ENCODE measurements at regions not wholly inside any gene's neighbourhood (a gene's known extent, or its start where the extent isn't known, plus 50 kb on each side); places are given as distances from the start of the nearest gene placed in this dataset.

- H3K4me3 ChIP-seq (replicated peaks; ENCODE audit: low read depth, low read length), result no peak overlapping the region
- peak; percentile 25 for TF ChIP-seq CTCF (IDR thresholded peaks at IDR 0.05; ENCODE audit: low read depth, low read length, missing control alignments)
- no peak for DNase-seq (ENCODE audit: extremely low read depth, low read depth)
Observed at GRCh38 chr22:22954656-22955055, 67.0 kb downstream of the IGLL5 start.

DNA sequence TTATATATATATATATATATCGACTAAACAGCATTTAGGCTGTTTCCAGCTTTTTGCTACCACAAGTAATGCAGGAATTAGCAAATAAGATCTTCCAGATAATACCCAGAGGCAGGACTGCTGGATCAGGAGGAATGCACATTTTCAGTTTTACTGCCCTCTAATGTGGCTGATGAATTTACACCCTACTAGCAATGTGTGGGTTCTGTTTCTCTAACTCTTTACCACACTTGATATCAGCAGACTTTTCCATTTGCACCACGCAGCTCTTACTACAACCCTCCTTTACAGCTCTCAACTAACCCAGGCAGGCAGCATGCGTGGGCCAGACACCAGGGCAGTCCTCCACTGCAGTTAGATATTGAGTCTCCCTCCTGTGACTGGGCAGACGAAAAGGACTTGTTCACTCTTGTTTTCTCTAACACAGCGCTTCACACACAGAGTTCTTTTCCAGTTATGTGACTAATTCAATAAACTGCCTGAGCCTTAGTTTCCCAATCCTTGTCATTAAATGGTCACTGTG, 67.7 kb downstream of the IGLL5 start:
- no peak for TF ChIP-seq CTCF (IDR thresholded peaks at IDR 0.05; ENCODE audit: low read depth, low read length, missing control alignments)
- H3K4me3 ChIP-seq (replicated peaks; ENCODE audit: low read depth, low read length), result no peak overlapping the region
- DNase-seq (ENCODE audit: extremely low read depth, low read depth), result no peak

DNA sequence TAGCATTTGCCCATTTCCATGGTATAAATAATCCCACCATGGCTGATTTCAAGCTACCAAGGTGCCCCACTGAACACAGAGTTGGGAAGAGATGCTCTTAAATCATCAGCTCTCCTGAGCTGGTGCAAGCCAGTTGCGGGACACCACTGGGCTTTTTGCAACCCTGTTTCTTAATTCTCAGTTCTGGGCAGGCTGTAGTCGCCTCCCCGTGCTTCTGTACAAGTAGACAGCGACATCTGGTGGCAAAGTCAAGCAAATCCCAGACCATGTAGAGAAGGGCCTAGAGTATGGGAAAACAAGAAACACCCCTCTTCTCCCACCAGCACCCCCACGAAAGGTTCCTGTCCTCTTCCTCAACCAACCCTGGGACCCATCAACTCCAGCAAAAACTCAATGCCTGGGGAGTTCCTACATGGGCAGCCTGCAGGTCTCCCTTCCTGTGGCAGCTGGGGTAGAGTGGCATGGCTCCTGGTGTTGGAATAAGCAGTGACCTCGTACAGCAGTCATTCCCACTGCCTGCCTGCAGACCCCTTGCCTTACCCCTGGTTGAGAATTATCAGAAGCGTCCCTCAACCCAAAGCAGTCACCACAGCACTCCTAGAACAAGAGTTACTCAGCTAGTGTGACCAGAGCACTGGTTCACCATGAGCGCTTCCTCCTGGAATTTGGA, 68.4 kb downstream of the IGLL5 start:
- no peak overlapping the region for H3K4me3 ChIP-seq (replicated peaks; ENCODE audit: low read depth, low read length)
- DNase-seq (ENCODE audit: extremely low read depth, low read depth), result peak; percentile 26
- peak; percentile 88 for TF ChIP-seq CTCF (IDR thresholded peaks at IDR 0.05; ENCODE audit: low read depth, low read length, missing control alignments)

GRCh38 chr22:22957090-22957489, 69.5 kb downstream of the IGLL5 start:
- no peak for DNase-seq (ENCODE audit: extremely low read depth, low read depth)
- H3K4me3 ChIP-seq (replicated peaks; ENCODE audit: low read depth, low read length), result no peak overlapping the region
- no peak for TF ChIP-seq CTCF (IDR thresholded peaks at IDR 0.05; ENCODE audit: low read depth, low read length, missing control alignments)

GRCh38 chr22:22958621-22959020, 71.0 kb downstream of the IGLL5 start:
- no peak overlapping the region for H3K4me3 ChIP-seq (replicated peaks; ENCODE audit: low read depth, low read length)
- no peak for TF ChIP-seq CTCF (IDR thresholded peaks at IDR 0.05; ENCODE audit: low read depth, low read length, missing control alignments)
- DNase-seq (ENCODE audit: extremely low read depth, low read depth), result no peak

- TF ChIP-seq CTCF (IDR thresholded peaks at IDR 0.05; ENCODE audit: low read depth, low read length, missing control alignments), result peak; percentile 86
- DNase-seq (ENCODE audit: extremely low read depth, low read depth), result peak; percentile 42
- H3K4me3 ChIP-seq (replicated peaks; ENCODE audit: low read depth, low read length), result no peak overlapping the region
Observed at GRCh38 chr22:22959147-22959827, 71.7 kb downstream of the IGLL5 start.

All from HFF-Myc (cell line).